ENCODE measurements at regions not wholly inside any gene's neighbourhood (a gene's known extent, or its start where the extent isn't known, plus 50 kb on each side); places are given as distances from the start of the nearest gene placed in this dataset.

DNA sequence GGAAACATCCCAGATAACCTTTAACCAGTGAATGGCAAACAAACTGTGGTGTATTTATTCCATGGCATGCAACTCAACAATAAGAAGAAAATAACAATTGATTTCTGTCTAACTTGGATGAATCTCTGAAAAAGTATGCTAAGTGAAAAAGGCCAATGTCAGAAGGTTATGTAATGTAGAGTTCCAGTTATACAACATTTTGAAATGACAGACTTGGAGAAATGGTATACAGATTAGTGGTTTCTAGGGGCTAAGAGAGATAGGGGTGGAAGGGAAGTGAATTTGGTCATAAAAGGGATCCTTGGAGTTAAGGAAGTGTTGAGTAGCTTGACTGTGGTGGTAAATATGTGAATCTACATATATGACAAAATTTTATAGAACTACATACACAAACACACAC lies 269.4 kb upstream of the SUCLG2 start:
- H2AFZ ChIP-seq (ENCODE audit: low read depth, low read length): no peak overlapping the region
- H3K4me3 ChIP-seq (replicated peaks in 1 of 3; ENCODE audit: insufficient read depth in 1 of 3, low read depth in 1 of 3, low read length in 3 of 3): no peak overlapping the region
- no peaks in the 10 kb centered on the region for H3K9me3 ChIP-seq (replicated peaks; ENCODE audit: control insufficient read depth, insufficient read depth, low read length)
- TF ChIP-seq EZH2 (IDR thresholded peaks at IDR 0.05; ENCODE audit: borderline replicate concordance, low read depth, low read length, severe bottlenecking) (no peak), JUN (IDR thresholded peaks at IDR 0.05; ENCODE audit: borderline replicate concordance, insufficient read depth, insufficient read length, low read depth) (no peak), GATA2 (IDR thresholded peaks at IDR 0.05; ENCODE audit: insufficient read depth, insufficient read length, low read depth, low read length) (no peak), FOS (IDR thresholded peaks at IDR 0.05; ENCODE audit: borderline replicate concordance, insufficient read depth, low read length) (no peak)
- ChIA-PET CTCF (no interaction called here), POLR2A (no interaction called here)
- no peak overlapping the region for H3K4me2 ChIP-seq (ENCODE audit: insufficient read depth, low read length)
- FAIRE-seq: no peak
- DNase-seq (ENCODE audit: low read depth, low spot score): no peak
- H3K9me1 ChIP-seq (replicated peaks; ENCODE audit: control insufficient read depth, extremely low read depth, insufficient read depth, low read length): no peaks in the 10 kb centered on the region
- H3K4me1 ChIP-seq (ENCODE audit: control insufficient read depth, extremely low read depth, insufficient read depth, low read length): no peaks in the 10 kb centered on the region
- H3K36me3 ChIP-seq (ENCODE audit: control insufficient read depth in 2 of 2, extremely low read depth in 1 of 2, insufficient read depth in 2 of 2, low read length in 2 of 2): no peaks in the 10 kb centered on the region
- H4K20me1 ChIP-seq (replicated peaks; ENCODE audit: control insufficient read depth, extremely low read depth, insufficient read depth, low read length): no peaks in the 10 kb centered on the region
- H3K79me2 ChIP-seq (ENCODE audit: control insufficient read depth, insufficient read depth, low read length): no peaks in the 10 kb centered on the region
- H3K27ac ChIP-seq (ENCODE audit: insufficient read depth, low read depth, low read length): no peak overlapping the region
- no TSS peak for BruUV-seq (replicated peaks)
- no peak overlapping the region for H3K9ac ChIP-seq (replicated peaks; ENCODE audit: extremely low read depth, insufficient read depth, low read length)
- dilution Hi-C loops (cut with MboI; ENCODE audit: extremely low pct_ligation_motif_present, low sequenced_read_pairs) (no loop called here), intact Hi-C loops (cut with micrococcal nuclease) (no loop called here)
- H3K27me3 ChIP-seq (ENCODE audit: control insufficient read depth in 2 of 2, insufficient read depth in 2 of 2, low read length in 2 of 2): no peaks in the 10 kb centered on the region

DNA sequence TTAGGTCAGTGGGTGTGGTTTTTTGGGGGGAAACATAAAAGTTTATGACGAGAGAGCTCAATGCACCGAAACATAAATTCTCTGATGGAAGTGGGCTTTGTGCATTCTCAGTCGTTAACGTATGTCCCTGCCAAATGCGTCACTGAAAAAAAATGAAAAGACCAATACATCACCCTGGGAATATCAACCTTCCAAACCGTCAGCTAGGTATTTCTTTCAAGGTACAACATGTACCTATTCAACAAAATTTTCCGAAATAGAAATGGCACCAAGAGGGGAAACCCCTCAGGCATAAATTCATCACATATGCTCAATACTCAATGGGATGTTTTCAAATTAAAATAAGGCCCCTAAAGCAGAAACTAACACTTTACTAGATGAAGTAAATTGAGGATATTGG lies 266.6 kb upstream of the SUCLG2 start:
- POLR2A ChIA-PET: no interaction called here

More for the DNA sequence above, 266.6 kb upstream of the SUCLG2 start:
- Histone ChIP-seq H3K9me1 (replicated peaks; ENCODE audit: control insufficient read depth, extremely low read depth, insufficient read depth, low read length) (no peaks in the 10 kb centered on the region), H3K4me1 (ENCODE audit: control insufficient read depth, extremely low read depth, insufficient read depth, low read length) (no peaks in the 10 kb centered on the region), H2AFZ (ENCODE audit: low read depth, low read length) (no peak overlapping the region), H3K27me3 (ENCODE audit: control insufficient read depth in 2 of 2, insufficient read depth in 2 of 2, low read length in 2 of 2) (no peaks in the 10 kb centered on the region), H3K36me3 (ENCODE audit: control insufficient read depth in 2 of 2, extremely low read depth in 1 of 2, insufficient read depth in 2 of 2, low read length in 2 of 2) (no peaks in the 10 kb centered on the region), H3K9me3 (replicated peaks; ENCODE audit: control insufficient read depth, insufficient read depth, low read length) (no peaks in the 10 kb centered on the region), H3K4me2 (ENCODE audit: insufficient read depth, low read length) (no peak overlapping the region), H3K27ac (ENCODE audit: insufficient read depth, low read depth, low read length) (no peak overlapping the region), H4K20me1 (replicated peaks; ENCODE audit: control insufficient read depth, extremely low read depth, insufficient read depth, low read length) (no peaks in the 10 kb centered on the region), H3K79me2 (ENCODE audit: control insufficient read depth, insufficient read depth, low read length) (no peaks in the 10 kb centered on the region), H3K4me3 (replicated peaks in 1 of 3; ENCODE audit: insufficient read depth in 1 of 3, low read depth in 1 of 3, low read length in 3 of 3) (no peak overlapping the region), H3K9ac (replicated peaks; ENCODE audit: extremely low read depth, insufficient read depth, low read length) (no peak overlapping the region)
- CTCF ChIA-PET: no interaction called here
- DNase-seq (ENCODE audit: low read depth, low spot score) (no peak), FAIRE-seq (no peak)
- dilution Hi-C loops (cut with MboI; ENCODE audit: extremely low pct_ligation_motif_present, low sequenced_read_pairs) (no loop called here), intact Hi-C loops (cut with micrococcal nuclease) (no loop called here)
- no TSS peak for BruUV-seq (replicated peaks)
- TF ChIP-seq POLR2A (IDR thresholded peaks at IDR 0.05; ENCODE audit: low read depth, low read length): no peak
- TF ChIP-seq EZH2 (IDR thresholded peaks at IDR 0.05; ENCODE audit: borderline replicate concordance, low read depth, low read length, severe bottlenecking): no peak
- no peak for TF ChIP-seq JUN (IDR thresholded peaks at IDR 0.05; ENCODE audit: borderline replicate concordance, insufficient read depth, insufficient read length, low read depth)
- TF ChIP-seq, protein P1, sequence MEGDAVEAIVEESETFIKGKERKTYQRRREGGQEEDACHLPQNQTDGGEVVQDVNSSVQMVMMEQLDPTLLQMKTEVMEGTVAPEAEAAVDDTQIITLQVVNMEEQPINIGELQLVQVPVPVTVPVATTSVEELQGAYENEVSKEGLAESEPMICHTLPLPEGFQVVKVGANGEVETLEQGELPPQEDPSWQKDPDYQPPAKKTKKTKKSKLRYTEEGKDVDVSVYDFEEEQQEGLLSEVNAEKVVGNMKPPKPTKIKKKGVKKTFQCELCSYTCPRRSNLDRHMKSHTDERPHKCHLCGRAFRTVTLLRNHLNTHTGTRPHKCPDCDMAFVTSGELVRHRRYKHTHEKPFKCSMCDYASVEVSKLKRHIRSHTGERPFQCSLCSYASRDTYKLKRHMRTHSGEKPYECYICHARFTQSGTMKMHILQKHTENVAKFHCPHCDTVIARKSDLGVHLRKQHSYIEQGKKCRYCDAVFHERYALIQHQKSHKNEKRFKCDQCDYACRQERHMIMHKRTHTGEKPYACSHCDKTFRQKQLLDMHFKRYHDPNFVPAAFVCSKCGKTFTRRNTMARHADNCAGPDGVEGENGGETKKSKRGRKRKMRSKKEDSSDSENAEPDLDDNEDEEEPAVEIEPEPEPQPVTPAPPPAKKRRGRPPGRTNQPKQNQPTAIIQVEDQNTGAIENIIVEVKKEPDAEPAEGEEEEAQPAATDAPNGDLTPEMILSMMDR (IDR thresholded peaks at IDR 0.05; ENCODE audit: extremely low read depth in 1 of 2, insufficient read depth in 1 of 2, low read depth in 1 of 2, low read length in 2 of 2): no peak
- TF ChIP-seq, protein P2, sequence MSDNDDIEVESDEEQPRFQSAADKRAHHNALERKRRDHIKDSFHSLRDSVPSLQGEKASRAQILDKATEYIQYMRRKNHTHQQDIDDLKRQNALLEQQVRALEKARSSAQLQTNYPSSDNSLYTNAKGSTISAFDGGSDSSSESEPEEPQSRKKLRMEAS (IDR thresholded peaks at IDR 0.05; ENCODE audit: insufficient read depth, insufficient read length): no peak
- TF ChIP-seq POLR2AphosphoS5 (IDR thresholded peaks at IDR 0.05; ENCODE audit: insufficient read depth, low read depth, low read length): no peak
- no peak for TF ChIP-seq MYC (IDR thresholded peaks at IDR 0.05; ENCODE audit: low read depth, low read length)

Measured in endothelial cell of umbilical vein (primary cell).